Vagina (tissue), 2 donors: ENCODE measurements at regions not wholly inside any gene's neighbourhood (a gene's known extent, or its start where the extent isn't known, plus 50 kb on each side); places are given as distances from the start of the nearest gene placed in this dataset.

Experiments
- POLR2A ChIP-seq, 2 donors: fragments of 450-650 bp; IDR thresholded peaks; one replicate each; pipeline ENCODE4 v1.6.1; 2017; ENCODE audit warnings: antibody characterized with exemption in 2 of 2, mild to moderate bottlenecking in 2 of 2, moderate library complexity in 2 of 2
- TF ChIP-seq, protein P1 (sequence below), 3 experiments: fragments of 450-650 bp in 2 of 3; fragments of 200-600 bp in 1 of 3; sonication (generic) in 1 of 3; IDR thresholded peaks; one replicate each; pipeline ENCODE4 v1.5.1; 2017 to 2019; ENCODE audit warnings: antibody characterized with exemption in 3 of 3, mild to moderate bottlenecking in 2 of 3, moderate library complexity in 2 of 3

DNA sequence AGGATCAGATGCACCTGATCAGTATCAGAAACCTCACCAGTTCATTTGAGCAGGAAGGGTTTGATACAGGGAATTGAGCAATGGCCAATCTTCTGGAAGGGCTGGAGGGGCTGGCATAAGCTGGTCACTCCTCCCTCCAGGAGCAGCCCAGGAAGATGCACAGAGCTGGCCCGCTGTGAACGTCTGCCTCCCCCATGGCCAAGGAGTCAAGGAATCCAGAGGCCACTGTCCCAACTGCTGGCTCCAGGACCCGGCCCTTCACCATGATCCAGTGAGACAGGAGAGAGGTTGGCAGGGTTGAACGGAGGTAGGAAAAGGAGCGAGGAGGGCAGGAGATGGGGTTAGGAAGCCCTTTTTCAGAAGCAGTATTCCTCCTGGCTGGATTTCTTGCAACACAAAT is 113.9 kb upstream of the CST7 start:
- no peak for TF ChIP-seq POLR2A (IDR thresholded peaks at IDR 0.05)
- TF ChIP-seq, protein P1, sequence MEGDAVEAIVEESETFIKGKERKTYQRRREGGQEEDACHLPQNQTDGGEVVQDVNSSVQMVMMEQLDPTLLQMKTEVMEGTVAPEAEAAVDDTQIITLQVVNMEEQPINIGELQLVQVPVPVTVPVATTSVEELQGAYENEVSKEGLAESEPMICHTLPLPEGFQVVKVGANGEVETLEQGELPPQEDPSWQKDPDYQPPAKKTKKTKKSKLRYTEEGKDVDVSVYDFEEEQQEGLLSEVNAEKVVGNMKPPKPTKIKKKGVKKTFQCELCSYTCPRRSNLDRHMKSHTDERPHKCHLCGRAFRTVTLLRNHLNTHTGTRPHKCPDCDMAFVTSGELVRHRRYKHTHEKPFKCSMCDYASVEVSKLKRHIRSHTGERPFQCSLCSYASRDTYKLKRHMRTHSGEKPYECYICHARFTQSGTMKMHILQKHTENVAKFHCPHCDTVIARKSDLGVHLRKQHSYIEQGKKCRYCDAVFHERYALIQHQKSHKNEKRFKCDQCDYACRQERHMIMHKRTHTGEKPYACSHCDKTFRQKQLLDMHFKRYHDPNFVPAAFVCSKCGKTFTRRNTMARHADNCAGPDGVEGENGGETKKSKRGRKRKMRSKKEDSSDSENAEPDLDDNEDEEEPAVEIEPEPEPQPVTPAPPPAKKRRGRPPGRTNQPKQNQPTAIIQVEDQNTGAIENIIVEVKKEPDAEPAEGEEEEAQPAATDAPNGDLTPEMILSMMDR (IDR thresholded peaks at IDR 0.05) = no peak
